ENCODE measurements at regions not wholly inside any gene's neighbourhood (a gene's known extent, or its start where the extent isn't known, plus 50 kb on each side); places are given as distances from the start of the nearest gene placed in this dataset.
"Not testable (repeated sequence)": the region's sequence is repeated elsewhere in the genome, so short reads cannot be mapped to it uniquely, and the experiment has no call there.

GRCh38 chr3:158936530-158937113 is 134.8 kb downstream of the MFSD1 start:
- TF ChIP-seq GATA1 (IDR thresholded peaks at IDR 0.05; ENCODE audit: low read depth, low read length) (no peak), POLR2A (IDR thresholded peaks at IDR 0.05; ENCODE audit: low read length) (no peak)
- DNase-seq, result no peak

- DNase-seq, result no peak
- no peak for TF ChIP-seq POLR2A (IDR thresholded peaks at IDR 0.05; ENCODE audit: low read length)
- TF ChIP-seq GATA1 (IDR thresholded peaks at IDR 0.05; ENCODE audit: low read depth, low read length), result no peak
These were observed 148.5 kb downstream of the MFSD1 start for GRCh38 chr3:158950178-158950901.

GRCh38 chr3:158953131-158953530 is 151.3 kb downstream of the MFSD1 start:
- DNase-seq, result no peak
- TF ChIP-seq GATA1 (IDR thresholded peaks at IDR 0.05; ENCODE audit: low read depth, low read length) (no peak), POLR2A (IDR thresholded peaks at IDR 0.05; ENCODE audit: low read length) (no peak)

GRCh38 chr3:158954420-158954819 is 152.6 kb downstream of the MFSD1 start:
- TF ChIP-seq GATA1 (IDR thresholded peaks at IDR 0.05; ENCODE audit: low read depth, low read length), result no peak
- no peak for DNase-seq

- DNase-seq, result not testable (repeated sequence)
These were observed 155.9 kb downstream of the MFSD1 start for GRCh38 chr3:158957777-158958176.

GRCh38 chr3:158958873-158959272 is 157.0 kb downstream of the MFSD1 start:
- TF ChIP-seq POLR2A (IDR thresholded peaks at IDR 0.05; ENCODE audit: low read length) (no peak), GATA1 (IDR thresholded peaks at IDR 0.05; ENCODE audit: low read depth, low read length) (no peak)
- no peak for DNase-seq

- TF ChIP-seq GATA1 (IDR thresholded peaks at IDR 0.05; ENCODE audit: low read depth, low read length), result no peak
- TF ChIP-seq POLR2A (IDR thresholded peaks at IDR 0.05; ENCODE audit: low read length), result no peak
- no peak for DNase-seq
These were observed 159.6 kb downstream of the MFSD1 start for GRCh38 chr3:158961471-158961870.

GRCh38 chr3:158961911-158962310 is 160.1 kb downstream of the MFSD1 start:
- no peak for TF ChIP-seq POLR2A (IDR thresholded peaks at IDR 0.05; ENCODE audit: low read length)
- no peak for TF ChIP-seq GATA1 (IDR thresholded peaks at IDR 0.05; ENCODE audit: low read depth, low read length)

GRCh38 chr3:158970006-158970405 is 168.2 kb downstream of the MFSD1 start:
- TF ChIP-seq POLR2A (IDR thresholded peaks at IDR 0.05; ENCODE audit: low read length) (no peak), GATA1 (IDR thresholded peaks at IDR 0.05; ENCODE audit: low read depth, low read length) (no peak)
- DNase-seq, result no peak

More at GRCh38 chr3:158961911-158962310, 160.1 kb downstream of the MFSD1 start:
- no peak for DNase-seq

- no peak for DNase-seq
- TF ChIP-seq POLR2A (IDR thresholded peaks at IDR 0.05; ENCODE audit: low read length), result no peak
- TF ChIP-seq GATA1 (IDR thresholded peaks at IDR 0.05; ENCODE audit: low read depth, low read length), result no peak
These were observed 173.1 kb downstream of the MFSD1 start for GRCh38 chr3:158974904-158975303.

- no peak for TF ChIP-seq GATA1 (IDR thresholded peaks at IDR 0.05; ENCODE audit: low read depth, low read length)
- no peak for TF ChIP-seq POLR2A (IDR thresholded peaks at IDR 0.05; ENCODE audit: low read length)
- DNase-seq, result no peak
These were observed 175.1 kb downstream of the MFSD1 start for GRCh38 chr3:158976966-158977365.

GRCh38 chr3:158977497-158977896 is 175.6 kb downstream of the MFSD1 start:
- DNase-seq, result no peak
- no peak for TF ChIP-seq POLR2A (IDR thresholded peaks at IDR 0.05; ENCODE audit: low read length)
- no peak for TF ChIP-seq GATA1 (IDR thresholded peaks at IDR 0.05; ENCODE audit: low read depth, low read length)

GRCh38 chr3:158983216-158984099 is 181.6 kb downstream of the MFSD1 start:
- TF ChIP-seq POLR2A (IDR thresholded peaks at IDR 0.05; ENCODE audit: low read length) (no peak), GATA1 (IDR thresholded peaks at IDR 0.05; ENCODE audit: low read depth, low read length) (no peak)
- no peak for DNase-seq

- no peak for DNase-seq
- TF ChIP-seq POLR2A (IDR thresholded peaks at IDR 0.05; ENCODE audit: low read length) (no peak), GATA1 (IDR thresholded peaks at IDR 0.05; ENCODE audit: low read depth, low read length) (no peak)
These were observed 189.4 kb downstream of the MFSD1 start for GRCh38 chr3:158991146-158991705.

Measured in erythroblast (primary cell).